ENCODE measurements at regions not wholly inside any gene's neighbourhood (a gene's known extent, or its start where the extent isn't known, plus 50 kb on each side); places are given as distances from the start of the nearest gene placed in this dataset.
"Not testable (repeated sequence)": the region's sequence is repeated elsewhere in the genome, so short reads cannot be mapped to it uniquely, and the experiment has no call there.

GRCh38 chr3:106121491-106122289 lies 252.9 kb upstream of the CBLB start:
- no peak for DNase-seq (ENCODE audit: low spot score)

GRCh38 chr3:106124818-106125217 lies 256.0 kb upstream of the CBLB start:
- no peak for DNase-seq (ENCODE audit: low spot score)

- no peak for DNase-seq (ENCODE audit: low spot score)
These were observed 256.5 kb upstream of the CBLB start for GRCh38 chr3:106125321-106125720.

- no peak for DNase-seq (ENCODE audit: low spot score)
These were observed 257.4 kb upstream of the CBLB start for GRCh38 chr3:106126067-106126845.

- DNase-seq (ENCODE audit: low spot score): no peak
These were observed 258.0 kb upstream of the CBLB start for GRCh38 chr3:106126846-106127235.

- DNase-seq (ENCODE audit: low spot score): no peak
These were observed 261.1 kb upstream of the CBLB start for GRCh38 chr3:106129939-106130338.

GRCh38 chr3:106130384-106131198 lies 261.8 kb upstream of the CBLB start:
- DNase-seq (ENCODE audit: low spot score): no peak

GRCh38 chr3:106135451-106136160 lies 266.8 kb upstream of the CBLB start:
- no peak for DNase-seq (ENCODE audit: low spot score)

GRCh38 chr3:106139826-106140225 lies 271.0 kb upstream of the CBLB start:
- DNase-seq (ENCODE audit: low spot score): no peak

- no peak for DNase-seq (ENCODE audit: low spot score)
These were observed 271.6 kb upstream of the CBLB start for GRCh38 chr3:106140431-106140830.

GRCh38 chr3:106144030-106144429 lies 275.2 kb upstream of the CBLB start:
- DNase-seq (ENCODE audit: low spot score): no peak

- not testable (repeated sequence) for DNase-seq (ENCODE audit: low spot score)
These were observed 279.7 kb upstream of the CBLB start for GRCh38 chr3:106148440-106149082.

GRCh38 chr3:106157411-106157810 lies 288.6 kb upstream of the CBLB start:
- no peak for DNase-seq (ENCODE audit: low spot score)

GRCh38 chr3:106160396-106160795 lies 291.6 kb upstream of the CBLB start:
- no peak for DNase-seq (ENCODE audit: low spot score)

GRCh38 chr3:106161246-106161645 lies 292.4 kb upstream of the CBLB start:
- no peak for DNase-seq (ENCODE audit: low spot score)

GRCh38 chr3:106167728-106168127 lies 298.9 kb upstream of the CBLB start:
- DNase-seq (ENCODE audit: low spot score): no peak

- DNase-seq (ENCODE audit: low spot score): no peak
These were observed 300.3 kb upstream of the CBLB start for GRCh38 chr3:106168962-106169750.

- no peak for DNase-seq (ENCODE audit: low spot score)
These were observed 301.8 kb upstream of the CBLB start for GRCh38 chr3:106170636-106171035.

- no peak for DNase-seq (ENCODE audit: low spot score)
These were observed 303.3 kb upstream of the CBLB start for GRCh38 chr3:106172101-106172500.

GRCh38 chr3:106172780-106173179 lies 304.0 kb upstream of the CBLB start:
- no peak for DNase-seq (ENCODE audit: low spot score)

- DNase-seq (ENCODE audit: low spot score): no peak
These were observed 306.5 kb upstream of the CBLB start for GRCh38 chr3:106175276-106175675.

All from HuH-7.5 (cell line).